ENCODE measurements at regions not wholly inside any gene's neighbourhood (a gene's known extent, or its start where the extent isn't known, plus 50 kb on each side); places are given as distances from the start of the nearest gene placed in this dataset.

DNA sequence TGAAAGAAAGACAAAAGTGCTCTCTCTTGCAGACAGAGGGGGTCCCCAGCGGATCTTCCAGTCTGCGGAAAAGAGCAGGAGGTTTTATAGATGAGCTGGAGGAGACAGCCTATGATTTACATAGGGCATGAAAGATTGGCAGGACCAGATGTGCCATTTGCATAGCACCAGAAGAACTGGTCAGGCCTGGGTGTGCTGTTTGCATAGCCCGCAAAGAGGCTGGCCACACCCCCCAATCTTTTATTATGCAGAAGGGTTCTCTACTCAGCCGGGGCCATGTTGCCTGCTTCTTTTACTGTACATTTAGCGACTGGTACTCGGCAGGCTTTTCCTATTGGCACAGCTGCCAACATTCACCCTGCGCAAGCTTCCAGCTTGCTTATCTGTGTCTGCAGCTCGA, 317.6 kb downstream of the GALR1 start:
- TF ChIP-seq, protein P1, sequence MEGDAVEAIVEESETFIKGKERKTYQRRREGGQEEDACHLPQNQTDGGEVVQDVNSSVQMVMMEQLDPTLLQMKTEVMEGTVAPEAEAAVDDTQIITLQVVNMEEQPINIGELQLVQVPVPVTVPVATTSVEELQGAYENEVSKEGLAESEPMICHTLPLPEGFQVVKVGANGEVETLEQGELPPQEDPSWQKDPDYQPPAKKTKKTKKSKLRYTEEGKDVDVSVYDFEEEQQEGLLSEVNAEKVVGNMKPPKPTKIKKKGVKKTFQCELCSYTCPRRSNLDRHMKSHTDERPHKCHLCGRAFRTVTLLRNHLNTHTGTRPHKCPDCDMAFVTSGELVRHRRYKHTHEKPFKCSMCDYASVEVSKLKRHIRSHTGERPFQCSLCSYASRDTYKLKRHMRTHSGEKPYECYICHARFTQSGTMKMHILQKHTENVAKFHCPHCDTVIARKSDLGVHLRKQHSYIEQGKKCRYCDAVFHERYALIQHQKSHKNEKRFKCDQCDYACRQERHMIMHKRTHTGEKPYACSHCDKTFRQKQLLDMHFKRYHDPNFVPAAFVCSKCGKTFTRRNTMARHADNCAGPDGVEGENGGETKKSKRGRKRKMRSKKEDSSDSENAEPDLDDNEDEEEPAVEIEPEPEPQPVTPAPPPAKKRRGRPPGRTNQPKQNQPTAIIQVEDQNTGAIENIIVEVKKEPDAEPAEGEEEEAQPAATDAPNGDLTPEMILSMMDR (IDR thresholded peaks at IDR 0.05), result no peak
- TF ChIP-seq EP300 (IDR thresholded peaks at IDR 0.05), result no peak
- no peak for TF ChIP-seq POLR2AphosphoS5 (IDR thresholded peaks at IDR 0.05)
- TF ChIP-seq POLR2A (IDR thresholded peaks at IDR 0.05), result no peak
- WGBS, 2 donors, result 66 to 78% methylated on average over 8 of the region's 8 CpGs
- H3K4me1 ChIP-seq, result no peaks in the 10 kb centered on the region
- no peaks in the 10 kb centered on the region for H3K9me3 ChIP-seq
- no peak for DNase-seq
- no peak overlapping the region for H3K4me3 ChIP-seq
- no peaks in the 10 kb centered on the region for H3K36me3 ChIP-seq
- intact Hi-C loops (cut with DNase I), result no loop called here
- H3K27me3 ChIP-seq, result no peaks in the 10 kb centered on the region
- H3K27ac ChIP-seq, result no peak overlapping the region

DNA sequence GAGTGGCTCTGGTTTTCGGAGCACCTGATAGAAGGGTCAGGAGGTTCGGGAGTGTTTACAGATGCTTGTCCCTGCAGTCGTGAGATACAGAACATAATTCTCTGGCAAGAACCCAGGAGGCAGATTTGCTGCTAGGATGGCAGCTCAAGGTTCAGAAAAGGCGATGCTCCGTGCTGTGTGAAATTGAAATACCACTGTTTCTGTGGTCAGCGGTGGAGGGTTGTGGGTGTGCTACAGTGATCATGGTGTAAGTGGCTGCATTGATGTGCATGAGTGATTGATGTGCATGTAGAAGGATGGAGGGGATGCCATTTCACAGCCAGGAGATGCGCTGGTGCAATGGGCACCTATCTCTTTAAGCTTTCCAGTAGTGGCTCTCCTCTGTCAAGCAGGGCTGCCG, 322.1 kb downstream of the GALR1 start:
- Histone ChIP-seq H3K36me3 (no peaks in the 10 kb centered on the region), H3K4me3 (no peak overlapping the region), H3K27me3 (no peaks in the 10 kb centered on the region), H3K9me3 (no peaks in the 10 kb centered on the region), H3K27ac (no peak overlapping the region), H3K4me1 (no peaks in the 10 kb centered on the region)
- intact Hi-C loops (cut with DNase I), result no loop called here
- TF ChIP-seq POLR2A (IDR thresholded peaks at IDR 0.05), result no peak
- no peak for DNase-seq
- 87 to 92% methylated on average over 8 of the region's 8 CpGs for WGBS, 2 donors

DNA sequence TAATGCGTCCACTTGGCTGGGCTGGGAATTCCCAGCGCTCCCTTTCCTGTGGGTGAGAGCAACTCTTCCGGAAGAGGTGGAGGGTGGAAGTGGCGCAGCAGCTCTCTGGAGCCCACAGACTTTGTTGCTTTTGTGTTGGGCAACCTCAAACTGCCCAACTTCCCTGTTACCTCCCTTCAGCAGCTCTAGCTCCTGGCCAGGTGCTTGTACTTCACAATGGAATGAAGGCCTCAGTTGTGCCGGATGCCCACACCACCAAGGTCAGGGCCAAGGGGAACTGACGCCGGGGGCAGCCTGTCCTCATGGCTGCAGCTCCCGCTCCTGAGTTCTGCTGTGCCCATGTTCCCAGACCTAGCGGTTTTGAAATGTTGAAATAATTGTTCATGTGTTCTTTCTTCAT, 322.9 kb downstream of the GALR1 start:
- intact Hi-C loops (cut with DNase I), result no loop called here
- no peaks in the 10 kb centered on the region for H3K4me1 ChIP-seq
- no peaks in the 10 kb centered on the region for H3K36me3 ChIP-seq
- no peak overlapping the region for H3K27ac ChIP-seq
- H3K9me3 ChIP-seq, result no peaks in the 10 kb centered on the region
- no peak overlapping the region for H3K4me3 ChIP-seq
- H3K27me3 ChIP-seq, result no peaks in the 10 kb centered on the region
- WGBS, 2 donors, result 90 to 92% methylated on average over 9 of the region's 9 CpGs
- TF ChIP-seq POLR2A (IDR thresholded peaks at IDR 0.05) (no peak), EP300 (IDR thresholded peaks at IDR 0.05) (no peak), POLR2AphosphoS5 (IDR thresholded peaks at IDR 0.05) (no peak)
- TF ChIP-seq, protein P1 (IDR thresholded peaks at IDR 0.05), result no peak
- DNase-seq, result no peak

DNA sequence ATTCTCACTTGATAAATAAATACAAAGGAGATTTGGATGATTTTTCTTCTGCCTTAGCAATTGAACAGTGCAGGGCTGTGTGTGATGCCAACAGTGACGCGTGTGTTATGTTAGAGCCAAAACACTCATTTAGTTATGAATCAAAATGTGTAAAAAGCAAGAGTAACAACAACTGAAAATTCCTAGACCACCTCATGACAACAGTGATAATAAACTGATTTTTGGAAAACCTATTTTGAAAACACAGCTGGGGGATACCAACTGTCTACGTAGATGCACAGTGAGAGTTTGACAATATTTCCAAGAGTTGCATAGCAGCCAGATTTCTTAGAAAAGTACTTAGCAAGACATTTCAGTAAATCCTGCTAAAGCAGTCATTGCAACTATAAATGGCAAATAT, 323.9 kb downstream of the GALR1 start:
- 78 to 87% methylated on average over 3 of the region's 3 CpGs for WGBS, 2 donors
- no peaks in the 10 kb centered on the region for H3K27me3 ChIP-seq
- TF ChIP-seq EP300 (IDR thresholded peaks at IDR 0.05), result no peak
- TF ChIP-seq POLR2AphosphoS5 (IDR thresholded peaks at IDR 0.05), result no peak
- TF ChIP-seq POLR2A (IDR thresholded peaks at IDR 0.05), result no peak
- TF ChIP-seq, protein P1 (IDR thresholded peaks at IDR 0.05), result no peak
- no peak overlapping the region for H3K4me3 ChIP-seq
- H3K27ac ChIP-seq, result no peak overlapping the region
- intact Hi-C loops (cut with DNase I), result no loop called here
- H3K36me3 ChIP-seq, result no peaks in the 10 kb centered on the region
- no peaks in the 10 kb centered on the region for H3K4me1 ChIP-seq
- no peak for DNase-seq
- H3K9me3 ChIP-seq, result no peaks in the 10 kb centered on the region

DNA sequence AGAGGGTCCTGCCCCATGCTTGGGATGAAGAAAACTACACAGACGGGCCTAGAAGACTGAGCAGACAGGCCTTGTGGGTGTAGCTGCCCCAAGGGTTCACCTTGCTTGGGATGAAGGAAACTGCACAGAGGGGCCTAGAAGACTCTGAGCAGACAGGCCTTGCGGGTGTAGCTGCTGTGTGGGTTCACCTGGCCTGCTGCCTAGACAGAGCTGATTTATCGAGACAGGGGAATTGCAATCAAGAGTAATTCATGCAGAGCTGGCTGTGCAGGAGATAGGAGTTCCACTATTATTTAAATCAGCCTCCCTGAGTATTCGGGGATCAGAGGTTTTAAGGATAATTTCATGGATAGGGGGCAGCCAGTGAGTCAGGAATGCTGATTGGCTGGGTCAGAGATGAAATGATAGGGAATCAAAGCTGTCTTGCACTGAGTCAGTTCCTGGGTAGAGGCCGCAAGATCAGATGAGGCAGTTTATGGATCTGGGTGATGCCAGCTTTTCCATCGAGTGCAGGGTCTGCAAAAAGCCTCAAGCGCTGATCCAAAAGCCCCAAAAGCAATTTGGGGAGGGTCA, 341.4 kb downstream of the GALR1 start:
- H3K9me3 ChIP-seq, result no peaks in the 10 kb centered on the region
- DNase-seq, result no peak
- intact Hi-C loops (cut with DNase I), result no loop called here
- TF ChIP-seq, protein P1 (IDR thresholded peaks at IDR 0.05), result no peak
- TF ChIP-seq EP300 (IDR thresholded peaks at IDR 0.05) (no peak), POLR2A (IDR thresholded peaks at IDR 0.05) (no peak), POLR2AphosphoS5 (IDR thresholded peaks at IDR 0.05) (no peak)
- H3K27me3 ChIP-seq, result no peaks in the 10 kb centered on the region
- H3K4me1 ChIP-seq, result no peaks in the 10 kb centered on the region
- WGBS, 2 donors, result 85 to 87% methylated on average over 7 of the region's 7 CpGs
- H3K27ac ChIP-seq, result no peak overlapping the region
- no peak overlapping the region for H3K4me3 ChIP-seq
- H3K36me3 ChIP-seq, result no peaks in the 10 kb centered on the region

All from sigmoid colon (tissue), 6 donors.